ENCODE measurements at regions not wholly inside any gene's neighbourhood (a gene's known extent, or its start where the extent isn't known, plus 50 kb on each side); places are given as distances from the start of the nearest gene placed in this dataset.

DNA sequence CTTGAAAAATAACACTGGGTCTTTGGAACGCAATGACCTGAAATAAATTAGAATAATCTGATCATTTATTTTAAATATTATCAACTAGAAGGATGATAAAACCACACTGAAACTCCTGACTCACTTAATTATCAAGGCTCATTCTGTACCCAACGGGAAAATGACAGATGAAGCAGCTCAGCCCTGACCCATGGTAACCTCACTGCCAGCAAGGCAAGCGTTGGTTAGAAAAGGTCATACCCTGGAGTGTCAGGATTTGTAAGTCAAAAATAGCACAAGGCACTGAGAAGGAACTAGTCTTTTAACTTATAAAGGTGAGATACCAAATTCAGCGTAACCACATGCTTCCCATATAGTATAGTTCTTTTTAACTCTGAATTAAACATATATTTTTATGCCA lies 277.5 kb downstream of the ETAA1 start:
- Mint-ChIP-seq H3K9me3 (no peaks in the 10 kb centered on the region), H3K27ac (no peak overlapping the region), H3K36me3 (ENCODE audit: low read depth) (no peaks in the 10 kb centered on the region), H3K27me3 (no peaks in the 10 kb centered on the region), H3K4me1 (ENCODE audit: low read depth) (no peaks in the 10 kb centered on the region), H3K4me3 (no peak overlapping the region)
- no peak for ATAC-seq
- TF ChIP-seq, protein P1, sequence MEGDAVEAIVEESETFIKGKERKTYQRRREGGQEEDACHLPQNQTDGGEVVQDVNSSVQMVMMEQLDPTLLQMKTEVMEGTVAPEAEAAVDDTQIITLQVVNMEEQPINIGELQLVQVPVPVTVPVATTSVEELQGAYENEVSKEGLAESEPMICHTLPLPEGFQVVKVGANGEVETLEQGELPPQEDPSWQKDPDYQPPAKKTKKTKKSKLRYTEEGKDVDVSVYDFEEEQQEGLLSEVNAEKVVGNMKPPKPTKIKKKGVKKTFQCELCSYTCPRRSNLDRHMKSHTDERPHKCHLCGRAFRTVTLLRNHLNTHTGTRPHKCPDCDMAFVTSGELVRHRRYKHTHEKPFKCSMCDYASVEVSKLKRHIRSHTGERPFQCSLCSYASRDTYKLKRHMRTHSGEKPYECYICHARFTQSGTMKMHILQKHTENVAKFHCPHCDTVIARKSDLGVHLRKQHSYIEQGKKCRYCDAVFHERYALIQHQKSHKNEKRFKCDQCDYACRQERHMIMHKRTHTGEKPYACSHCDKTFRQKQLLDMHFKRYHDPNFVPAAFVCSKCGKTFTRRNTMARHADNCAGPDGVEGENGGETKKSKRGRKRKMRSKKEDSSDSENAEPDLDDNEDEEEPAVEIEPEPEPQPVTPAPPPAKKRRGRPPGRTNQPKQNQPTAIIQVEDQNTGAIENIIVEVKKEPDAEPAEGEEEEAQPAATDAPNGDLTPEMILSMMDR (IDR thresholded peaks at IDR 0.05), result no peak
- POLR2A ChIA-PET, result no interaction called here
- DNase-seq, result no peak
- intact Hi-C loops (cut with micrococcal nuclease), result no loop called here
- CTCF ChIA-PET, result no interaction called here

DNA sequence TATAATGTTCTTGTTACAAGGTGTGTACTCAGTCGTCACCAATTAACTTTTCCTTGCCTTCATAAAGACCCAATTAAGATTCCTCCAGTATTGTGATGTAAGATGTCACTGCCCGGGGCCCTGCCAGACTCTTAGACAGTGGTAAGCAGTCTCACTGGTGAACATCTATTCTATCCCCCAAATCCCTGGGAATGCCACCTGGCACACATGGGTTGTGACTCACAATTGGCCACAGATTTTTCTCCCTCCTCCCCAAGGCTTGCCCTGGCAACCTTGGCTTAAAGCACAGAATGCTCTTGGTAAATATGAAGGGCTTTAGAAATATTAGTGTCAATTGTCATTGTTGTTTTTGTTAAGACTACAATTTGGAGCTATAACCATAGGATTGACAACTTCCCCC lies 287.9 kb downstream of the ETAA1 start:
- ChIA-PET POLR2A (no interaction called here), CTCF (no interaction called here)
- H3K4me1 Mint-ChIP-seq (ENCODE audit: low read depth), result no peaks in the 10 kb centered on the region
- intact Hi-C loops (cut with micrococcal nuclease), result no loop called here
- TF ChIP-seq, protein P1 (IDR thresholded peaks at IDR 0.05), result no peak
- no peaks in the 10 kb centered on the region for H3K9me3 Mint-ChIP-seq
- DNase-seq (no peak), ATAC-seq (no peak)
- H3K4me3 Mint-ChIP-seq, result no peak overlapping the region
- no peaks in the 10 kb centered on the region for H3K27me3 Mint-ChIP-seq
- H3K36me3 Mint-ChIP-seq (ENCODE audit: low read depth), result no peaks in the 10 kb centered on the region
- no peak overlapping the region for H3K27ac Mint-ChIP-seq

DNA sequence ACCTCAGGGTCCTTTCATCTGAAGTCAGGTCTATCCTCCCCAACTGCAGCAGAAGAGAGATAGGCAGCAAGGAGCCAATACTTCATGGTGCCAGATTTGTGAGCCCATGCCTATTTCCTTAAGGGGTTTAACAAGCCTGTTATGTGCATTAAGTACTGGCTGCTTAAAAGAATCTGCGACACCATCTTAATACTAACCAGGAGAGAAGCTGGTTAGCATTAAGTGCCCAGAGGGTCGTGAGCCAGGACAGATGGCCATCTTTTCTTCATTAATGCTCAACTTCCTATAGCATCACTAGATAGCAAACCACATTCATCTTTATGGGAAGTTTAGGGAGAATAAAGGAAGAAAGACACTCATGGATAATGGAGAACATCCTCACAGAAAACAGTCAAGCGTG lies 289.1 kb downstream of the ETAA1 start:
- Mint-ChIP-seq H3K4me3 (no peak overlapping the region), H3K27ac (no peak overlapping the region), H3K36me3 (ENCODE audit: low read depth) (no peaks in the 10 kb centered on the region), H3K9me3 (no peaks in the 10 kb centered on the region), H3K4me1 (ENCODE audit: low read depth) (no peaks in the 10 kb centered on the region), H3K27me3 (no peaks in the 10 kb centered on the region)
- TF ChIP-seq, protein P1 (IDR thresholded peaks at IDR 0.05), result no peak
- DNase-seq (no peak), ATAC-seq (no peak)
- intact Hi-C loops (cut with micrococcal nuclease), result no loop called here
- ChIA-PET CTCF (no interaction called here), POLR2A (no interaction called here)

DNA sequence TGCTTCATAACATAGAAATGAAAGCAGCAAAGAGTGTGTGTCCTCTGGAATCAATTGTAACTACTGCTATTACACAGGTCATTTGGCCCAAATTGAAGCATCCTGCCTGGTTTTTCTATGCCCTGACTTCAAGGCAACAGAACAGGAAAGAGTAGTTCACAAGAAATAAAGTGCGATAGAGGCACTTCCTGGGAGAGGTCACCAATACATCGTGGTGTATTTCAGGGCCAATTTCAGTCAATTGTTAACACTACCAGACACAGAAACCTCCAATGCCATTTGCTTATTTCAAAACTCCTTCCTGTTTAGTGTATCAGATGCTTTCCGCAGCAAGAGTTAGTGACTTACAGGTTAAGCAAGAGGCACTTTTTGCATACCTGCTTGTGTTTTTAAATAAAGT lies 292.1 kb downstream of the ETAA1 start:
- H3K4me1 Mint-ChIP-seq (ENCODE audit: low read depth), result no peaks in the 10 kb centered on the region
- TF ChIP-seq, protein P1 (IDR thresholded peaks at IDR 0.05), result no peak
- ChIA-PET POLR2A (no interaction called here), CTCF (no interaction called here)
- no peaks in the 10 kb centered on the region for H3K36me3 Mint-ChIP-seq (ENCODE audit: low read depth)
- ATAC-seq, result no peak
- DNase-seq, result no peak
- intact Hi-C loops (cut with micrococcal nuclease), result no loop called here
- peaks cover 8% of the 10 kb centered on the region for H3K27me3 Mint-ChIP-seq
- no peaks in the 10 kb centered on the region for H3K9me3 Mint-ChIP-seq
- no peak overlapping the region for H3K27ac Mint-ChIP-seq
- H3K4me3 Mint-ChIP-seq, result no peak overlapping the region

DNA sequence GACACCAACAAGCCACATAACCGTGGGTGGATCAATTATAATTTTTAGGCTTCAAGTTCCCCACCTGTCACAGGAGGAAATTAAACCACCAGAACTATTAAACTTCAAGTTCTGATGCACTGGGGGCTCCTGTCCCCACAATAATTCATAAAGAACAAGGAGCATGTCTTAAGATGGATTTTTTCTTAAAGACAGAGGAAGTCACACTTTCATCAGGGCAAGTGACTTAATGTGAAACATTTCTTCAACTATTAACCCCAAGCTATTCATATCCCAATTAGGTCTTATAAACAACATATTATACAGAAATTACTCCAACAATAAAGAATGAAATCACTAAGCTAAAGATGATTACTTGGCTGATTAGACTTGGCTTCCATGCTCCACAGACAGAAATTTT lies 292.5 kb downstream of the ETAA1 start:
- no peak overlapping the region for H3K4me3 Mint-ChIP-seq
- peaks cover 8% of the 10 kb centered on the region for H3K27me3 Mint-ChIP-seq
- ATAC-seq, result no peak
- no peak for DNase-seq
- CTCF ChIA-PET, result no interaction called here
- intact Hi-C loops (cut with micrococcal nuclease), result no loop called here
- H3K36me3 Mint-ChIP-seq (ENCODE audit: low read depth), result no peaks in the 10 kb centered on the region
- H3K27ac Mint-ChIP-seq, result no peak overlapping the region
- POLR2A ChIA-PET, result no interaction called here
- no peaks in the 10 kb centered on the region for H3K9me3 Mint-ChIP-seq
- TF ChIP-seq, protein P1 (IDR thresholded peaks at IDR 0.05), result no peak
- H3K4me1 Mint-ChIP-seq (ENCODE audit: low read depth), result no peaks in the 10 kb centered on the region
